Non-pigmented ciliary epithelial cell (primary cell): ENCODE measurements at regions not wholly inside any gene's neighbourhood (a gene's known extent, or its start where the extent isn't known, plus 50 kb on each side); places are given as distances from the start of the nearest gene placed in this dataset.

ENCODE experiments used
- DNase-seq: peaks from one replicate; pipeline ENCODE4 v3.0.0-alpha.2; 2010; ENCODE audit warnings: low read depth

GRCh38 chr18:77658751-77659448 lies 409.3 kb downstream of the GALR1 start:
- no peak for DNase-seq

GRCh38 chr18:77666613-77667012 lies 417.0 kb downstream of the GALR1 start:
- DNase-seq: no peak

GRCh38 chr18:77668219-77668618 lies 418.6 kb downstream of the GALR1 start:
- DNase-seq: no peak

- no peak for DNase-seq
Observed at GRCh38 chr18:77669331-77669730, 419.7 kb downstream of the GALR1 start.

- DNase-seq: no peak
Observed at GRCh38 chr18:77671456-77672167, 422.0 kb downstream of the GALR1 start.

- DNase-seq: no peak
Observed at GRCh38 chr18:77676910-77677309, 427.3 kb downstream of the GALR1 start.

GRCh38 chr18:77677536-77677935 lies 427.9 kb downstream of the GALR1 start:
- no peak for DNase-seq

GRCh38 chr18:77679869-77680268 lies 430.2 kb downstream of the GALR1 start:
- DNase-seq: no peak

- DNase-seq: no peak
Observed at GRCh38 chr18:77700051-77700450, 450.4 kb downstream of the GALR1 start.

- DNase-seq: no peak
Observed at GRCh38 chr18:77701977-77702376, 452.3 kb downstream of the GALR1 start.

GRCh38 chr18:77702686-77703085 lies 453.0 kb downstream of the GALR1 start:
- no peak for DNase-seq

GRCh38 chr18:77705301-77705700 lies 455.7 kb downstream of the GALR1 start:
- no peak for DNase-seq

GRCh38 chr18:77708826-77709506 lies 459.3 kb downstream of the GALR1 start:
- no peak for DNase-seq

- no peak for DNase-seq
Observed at GRCh38 chr18:77711096-77711495, 461.4 kb downstream of the GALR1 start.

- no peak for DNase-seq
Observed at GRCh38 chr18:77714716-77715115, 465.1 kb downstream of the GALR1 start.

GRCh38 chr18:77716282-77716681 lies 466.6 kb downstream of the GALR1 start:
- DNase-seq: no peak

GRCh38 chr18:77733292-77733903 lies 483.8 kb downstream of the GALR1 start:
- no peak for DNase-seq

GRCh38 chr18:77736842-77737241 lies 487.2 kb downstream of the GALR1 start:
- no peak for DNase-seq

- no peak for DNase-seq
Observed at GRCh38 chr18:77737405-77737804, 487.8 kb downstream of the GALR1 start.

- DNase-seq: no peak
Observed at GRCh38 chr18:77749089-77749488, 499.4 kb downstream of the GALR1 start.

- no peak for DNase-seq
Observed at GRCh38 chr18:77750006-77750405, 500.4 kb downstream of the GALR1 start.

- no peak for DNase-seq
Observed at GRCh38 chr18:77754475-77755044, 504.9 kb downstream of the GALR1 start.
